ENCODE measurements at regions not wholly inside any gene's neighbourhood (a gene's known extent, or its start where the extent isn't known, plus 50 kb on each side); places are given as distances from the start of the nearest gene placed in this dataset.
"Not testable (repeated sequence)": the region's sequence is repeated elsewhere in the genome, so short reads cannot be mapped to it uniquely, and the experiment has no call there.

GRCh38 chr12:83527810-83528209, 841.1 kb downstream of the TMTC2 start:
- no peak for TF ChIP-seq CTCF (IDR thresholded peaks at IDR 0.05)
- Histone ChIP-seq H3K36me3 (ENCODE audit: low read depth) (no peaks in the 10 kb centered on the region), H3K4me1 (ENCODE audit: low read depth) (no peaks in the 10 kb centered on the region), H3K9me3 (no peaks in the 10 kb centered on the region), H3K4me3 (no peak overlapping the region)
- ATAC-seq (no peak), DNase-seq (no peak)
- intact Hi-C loops (cut with DNase I, micrococcal nuclease), result no loop called here

- no peak overlapping the region for H3K4me3 ChIP-seq
- H3K36me3 ChIP-seq (ENCODE audit: low read depth), result no peaks in the 10 kb centered on the region
- H3K4me1 ChIP-seq (ENCODE audit: low read depth), result no peaks in the 10 kb centered on the region
- intact Hi-C loops (cut with DNase I, micrococcal nuclease), result no loop called here
- ATAC-seq (no peak), DNase-seq (no peak)
- TF ChIP-seq CTCF (IDR thresholded peaks at IDR 0.05), result no peak
- H3K9me3 ChIP-seq, result no peaks in the 10 kb centered on the region
Measured at GRCh38 chr12:83515306-83516026, 828.8 kb downstream of the TMTC2 start.

- DNase-seq (no peak), ATAC-seq (peak; percentile 75)
- H3K36me3 ChIP-seq (ENCODE audit: low read depth), result no peaks in the 10 kb centered on the region
- no peaks in the 10 kb centered on the region for H3K9me3 ChIP-seq
- TF ChIP-seq CTCF (IDR thresholded peaks at IDR 0.05), result no peak
- H3K4me1 ChIP-seq (ENCODE audit: low read depth), result no peaks in the 10 kb centered on the region
- H3K4me3 ChIP-seq, result no peak overlapping the region
- intact Hi-C loops (cut with DNase I, micrococcal nuclease), result no loop called here
Measured at GRCh38 chr12:83514372-83514771, 827.7 kb downstream of the TMTC2 start.

DNA sequence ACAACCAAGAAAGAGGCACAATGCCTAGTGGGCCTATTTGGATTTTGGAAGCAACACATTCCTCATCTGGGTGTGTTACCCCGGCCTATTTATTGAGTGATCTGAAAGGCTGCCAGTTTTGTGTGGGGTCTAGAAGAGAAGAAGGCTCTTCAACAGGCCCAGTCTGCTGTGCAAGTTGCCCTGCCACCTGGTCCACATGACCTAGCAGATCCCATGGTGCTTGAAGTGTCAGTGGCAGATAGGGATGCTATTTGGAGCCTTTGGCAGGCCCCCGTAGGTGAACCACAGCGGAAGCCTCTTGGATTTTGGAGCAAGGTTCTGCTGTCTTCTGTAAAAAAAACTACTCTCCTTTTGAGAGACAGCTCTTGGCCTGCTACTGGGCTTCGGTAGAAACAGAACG, 820.1 kb downstream of the TMTC2 start:
- H3K4me1 ChIP-seq (ENCODE audit: low read depth), result no peaks in the 10 kb centered on the region
- no peaks in the 10 kb centered on the region for H3K36me3 ChIP-seq (ENCODE audit: low read depth)
- no peaks in the 10 kb centered on the region for H3K9me3 ChIP-seq
- no peak for DNase-seq
- no peak overlapping the region for H3K4me3 ChIP-seq
- no peak for ATAC-seq
- TF ChIP-seq CTCF (IDR thresholded peaks at IDR 0.05), result no peak
- intact Hi-C loops (cut with DNase I, micrococcal nuclease), result no loop called here

DNA sequence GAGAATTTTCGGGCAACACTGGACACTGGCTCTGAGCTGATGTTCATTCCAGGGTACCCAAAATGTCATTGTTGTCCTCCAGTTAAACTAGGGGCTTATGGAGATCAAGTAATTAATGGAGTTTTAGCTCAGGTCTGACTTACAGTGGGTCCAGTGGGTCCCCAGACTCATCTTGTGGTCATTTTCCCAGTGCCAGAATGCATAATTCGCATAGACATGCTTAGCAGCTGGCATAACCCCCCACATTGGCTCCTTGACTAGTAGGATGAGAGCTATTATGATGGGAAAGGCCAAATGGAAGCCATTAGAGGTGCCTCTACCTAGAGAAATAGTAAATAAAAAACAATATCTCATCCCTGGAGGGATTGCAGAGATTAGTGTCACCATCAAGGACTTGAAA, 818.9 kb downstream of the TMTC2 start:
- H3K9me3 ChIP-seq, result no peaks in the 10 kb centered on the region
- no peaks in the 10 kb centered on the region for H3K4me1 ChIP-seq (ENCODE audit: low read depth)
- intact Hi-C loops (cut with DNase I, micrococcal nuclease), result no loop called here
- ATAC-seq (no peak), DNase-seq (no peak)
- TF ChIP-seq CTCF (IDR thresholded peaks at IDR 0.05), result no peak
- no peaks in the 10 kb centered on the region for H3K36me3 ChIP-seq (ENCODE audit: low read depth)
- no peak overlapping the region for H3K4me3 ChIP-seq

DNA sequence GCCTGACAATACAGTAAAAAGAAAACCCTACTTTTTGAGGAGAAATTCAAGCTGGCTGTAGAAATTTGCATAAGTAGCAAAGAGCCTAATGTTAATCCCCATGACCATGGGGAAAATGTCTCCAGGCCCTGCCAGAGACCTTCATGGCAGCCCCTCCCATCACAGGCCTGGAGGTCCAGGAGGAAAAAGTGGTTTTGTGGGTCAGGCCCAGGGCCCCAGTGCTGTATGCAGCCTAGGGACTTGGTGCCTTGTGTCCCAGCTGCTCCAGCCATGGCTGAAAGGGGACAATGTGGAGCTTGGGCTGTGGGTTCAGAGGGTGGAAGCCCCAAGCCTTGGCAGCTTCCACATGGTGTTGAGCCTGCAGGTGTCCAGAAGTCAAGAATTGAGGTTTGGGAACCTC, 813.2 kb downstream of the TMTC2 start:
- H3K36me3 ChIP-seq (ENCODE audit: low read depth); intact Hi-C loops (cut with DNase I, micrococcal nuclease); ATAC-seq; H3K4me1 ChIP-seq (ENCODE audit: low read depth); DNase-seq; H3K4me3 ChIP-seq; H3K9me3 ChIP-seq: not testable (repeated sequence)

All from mucosa of descending colon (tissue), 3 donors.